A549 (cell line): ENCODE measurements at regions not wholly inside any gene's neighbourhood (a gene's known extent, or its start where the extent isn't known, plus 50 kb on each side); places are given as distances from the start of the nearest gene placed in this dataset.

ENCODE experiments used
- ATAC-seq, 2 experiments: fragments of 200-7000 bp in 1 of 2; fragments of >200 bp in 1 of 2; cut with Nextera tagmentation in 1 of 2; cut with Tn5 transposase in 1 of 2; 3 replicates each; pipeline versions ENCODE4 v1.8.0 to v1.9.1; 2018 to 2020; ENCODE audit warnings: mild to moderate bottlenecking in 1 of 2, moderate library complexity in 1 of 2
- CTCF ChIA-PET: fragments of 300-600 bp; sonication (Branson Sonifier 250); formaldehyde crosslinking; extraction: SDS; loops from one replicate; lab custom pipeline; 2021; ENCODE audit warnings: antibody characterized with exemption, inconsistent platforms; lab: Yijun Ruan, JAX
- POLR2A ChIA-PET: fragments of 350-600 bp; formaldehyde crosslinking; extraction: SDS; loops from one replicate; lab custom pipeline; 2021; ENCODE audit warnings: antibody characterized with exemption, inconsistent platforms; lab: Yijun Ruan, JAX
- DNase-seq, 2 experiments: peaks; one replicate each; pipeline versions ENCODE4 v3.0.0 to v3.0.0-alpha.2; 2011 to 2016; ENCODE audit warnings: low read depth in 1 of 2, low spot score in 1 of 2
- FAIRE-seq: peaks from 2 replicates; lab custom pipeline; 2011; peaks lifted over from hg19 to GRCh38; lab: Jason Lieb, UNC
- H3K27ac ChIP-seq, 2 experiments: fragments of >200 bp; sonication (Bioruptor Twin); formaldehyde crosslinking; 3 replicates each; pipeline ENCODE4 v1.5.1; 2016 to 2017
- H3K4me1 ChIP-seq: fragments of >200 bp; sonication (Bioruptor Twin); formaldehyde crosslinking; 3 replicates; pipeline ENCODE4 v1.6.1; 2016
- H3K4me2 ChIP-seq: fragments of >200 bp; sonication (Bioruptor Twin); formaldehyde crosslinking; 3 replicates; pipeline ENCODE4 v1.6.1; 2016
- H3K4me3 ChIP-seq: fragments of >200 bp; sonication (Bioruptor Twin); formaldehyde crosslinking; 3 replicates; pipeline ENCODE4 v1.5.1; 2016
- H3K9me3 ChIP-seq: fragments of >200 bp; sonication (Bioruptor Twin); formaldehyde crosslinking; 3 replicates; pipeline ENCODE4 v1.6.1; 2016
- ATOH8 ChIP-seq: fragments of 250-450 bp; sonication (Bioruptor Pico); IDR thresholded peaks from 2 replicates; pipeline ENCODE4 v1.5.0; 2020; ENCODE audit warnings: low read depth, mild to moderate bottlenecking, moderate library complexity
- BHLHE40 ChIP-seq: IDR thresholded peaks from 2 replicates; pipeline ENCODE4 v1.6.1; 2012; ENCODE audit warnings: low read depth, low read length, inconsistent platforms
- CBX2 ChIP-seq: fragments of 200-600 bp; sonication (generic); IDR thresholded peaks from 2 replicates; pipeline ENCODE4 v1.6.1; 2016; ENCODE audit warnings: low read depth, mild to moderate bottlenecking, borderline replicate concordance
- CEBPB ChIP-seq, 2 experiments: fragments of >200 bp in 1 of 2; sonication (Bioruptor Twin) in 1 of 2; formaldehyde crosslinking in 1 of 2; IDR thresholded peaks; 2 replicates each; pipeline ENCODE4 v1.6.1; 2012 to 2016
- CHD2 ChIP-seq: fragments of 150-350 bp; IDR thresholded peaks from 2 replicates; pipeline ENCODE4 v1.6.1; 2014; ENCODE audit warnings: low read length; ENCODE audit not compliant: partially characterized antibody
- CHD4 ChIP-seq: fragments of 200-600 bp; sonication (generic); IDR thresholded peaks from 2 replicates; pipeline ENCODE4 v1.6.1; 2016; ENCODE audit warnings: antibody characterized with exemption, mild to moderate bottlenecking, borderline replicate concordance
- EHF ChIP-seq: fragments of 250-450 bp; sonication (Bioruptor Pico); IDR thresholded peaks from 2 replicates; pipeline ENCODE4 v1.5.0; 2020; ENCODE audit warnings: mild to moderate bottlenecking
- FOSB ChIP-seq: fragments of 250-450 bp; sonication (Bioruptor Pico); IDR thresholded peaks from 2 replicates; pipeline ENCODE4 v1.5.0; 2020; ENCODE audit warnings: mild to moderate bottlenecking, moderate library complexity
- HDAC2 ChIP-seq: fragments of 200-600 bp; sonication (generic); IDR thresholded peaks from 2 replicates; pipeline ENCODE4 v1.6.1; 2016
- HES2 ChIP-seq: fragments of >200 bp; sonication (Bioruptor Twin); formaldehyde crosslinking; IDR thresholded peaks from 2 replicates; pipeline ENCODE4 v1.6.1; 2016
- HMGXB4 ChIP-seq: fragments of 250-450 bp; sonication (Bioruptor Pico); IDR thresholded peaks from 2 replicates; pipeline ENCODE4 v1.5.0; 2021; ENCODE audit warnings: mild to moderate bottlenecking, moderate library complexity, borderline replicate concordance
- HOXB13 ChIP-seq: fragments of 250-450 bp; sonication (Bioruptor Pico); IDR thresholded peaks from 2 replicates; pipeline ENCODE4 v1.5.0; 2020; ENCODE audit warnings: low read depth, mild to moderate bottlenecking, moderate library complexity
- JUN ChIP-seq, 2 experiments: fragments of >200 bp; sonication (Bioruptor Twin); formaldehyde crosslinking; IDR thresholded peaks; 2 replicates in 1 of 2; 3 replicates in 1 of 2; pipeline ENCODE4 v1.6.1; 2016 to 2017
- MAZ ChIP-seq: fragments of 150-350 bp; IDR thresholded peaks from 2 replicates; pipeline ENCODE4 v1.6.1; 2014; ENCODE audit warnings: antibody characterized with exemption, low read depth, low read length, borderline replicate concordance
- NFE2L2 ChIP-seq: fragments of 150-350 bp; conservative IDR thresholded peaks from 2 replicates; pipeline ENCODE4 v1.6.1; 2014; ENCODE audit warnings: low read length
- SMC3 ChIP-seq: fragments of >200 bp; sonication (Bioruptor Twin); formaldehyde crosslinking; IDR thresholded peaks from 3 replicates; pipeline ENCODE4 v1.6.1; 2018; ENCODE audit warnings: inconsistent platforms
- SREBF2 ChIP-seq: fragments of 450-650 bp; IDR thresholded peaks from 2 replicates; pipeline ENCODE4 v1.6.1; 2014; ENCODE audit warnings: mild to moderate bottlenecking, moderate library complexity
- TP53 ChIP-seq: fragments of 250-450 bp; sonication (Bioruptor Pico); IDR thresholded peaks from 2 replicates; pipeline ENCODE4 v1.5.0; 2021; ENCODE audit warnings: mild to moderate bottlenecking, moderate library complexity
- WGBS: methylation state at CpG from one replicate; pipeline ENCODE4 v1.1.6; 2017; ENCODE audit errors: missing lambda C conversion rate; 5-methylcytosine and 5-hydroxymethylcytosine counted together
- TF ChIP-seq, protein P1 (sequence below): IDR thresholded peaks from 2 replicates; pipeline ENCODE4 v1.6.1; 2012

DNA sequence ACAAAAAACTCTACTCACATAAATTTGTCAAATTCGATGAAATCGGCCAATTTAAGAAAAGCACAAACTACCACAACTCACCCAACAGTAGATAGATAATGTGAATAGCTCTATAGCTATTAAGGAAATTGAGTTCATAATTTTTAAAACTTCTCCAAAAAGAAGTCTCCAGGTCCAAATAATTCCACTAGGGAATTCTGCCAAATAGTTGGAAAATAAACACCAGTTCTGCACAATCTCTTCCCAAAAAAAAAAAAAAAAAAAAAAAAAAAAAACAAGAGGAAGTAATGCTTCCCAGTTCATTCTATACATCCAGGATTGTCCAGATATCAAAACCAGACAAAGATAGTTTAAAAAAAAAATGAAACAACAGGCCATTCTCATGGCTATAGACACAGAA lies 164.2 kb downstream of the POLR2M start (continued):
- TF ChIP-seq HMGXB4 (CRISPR knock-in tag): no peak

- WGBS: 14% methylated on average over 6 of the region's 6 CpGs
- DNase-seq (no peak), FAIRE-seq (no peak), ATAC-seq (0 out of 6 replicates have a peak, but pooled peaks of 1 of the 2 experiments have one; percentile 30)
- H3K9me3 ChIP-seq: peaks cover 22% of the 10 kb centered on the region; the same call in 2 of the 3 replicates
- H3K27ac ChIP-seq: no peak overlapping the region
- H3K4me2 ChIP-seq: no peak overlapping the region
- no peak overlapping the region for H3K4me3 ChIP-seq
- no peaks in the 10 kb centered on the region for H3K4me1 ChIP-seq
- ChIA-PET POLR2A (no interaction called here), CTCF (interaction anchor here (0.8 to 8.0 kb wide), 7 partner anchors 10 to 309 kb away, joined by 3 to 49 read pairs (median 4); partner anchors contain the start of gene ALDH1A2)
- no peak for TF ChIP-seq ATOH8 (CRISPR knock-in tag)
- no peak for TF ChIP-seq SREBF2
- TF ChIP-seq FOSB (CRISPR knock-in tag): no peak
- TF ChIP-seq NFE2L2: no peak
- TF ChIP-seq BHLHE40: no peak
- TF ChIP-seq HDAC2: no peak
- TF ChIP-seq TP53 (CRISPR knock-in tag): no peak
- TF ChIP-seq HMGXB4 (CRISPR knock-in tag): no peak
- TF ChIP-seq SMC3: no peak
- no peak for TF ChIP-seq HOXB13
- no peak for TF ChIP-seq HES2
- TF ChIP-seq, all 56 proteins: peak for 0
These were observed 165.9 kb downstream of the POLR2M start for GRCh38 chr15:57872281-57873030.

GRCh38 chr15:57873564-57874209 lies 167.2 kb downstream of the POLR2M start:
- Histone ChIP-seq H3K4me3 (no peak overlapping the region), H3K27ac (no peak overlapping the region), H3K4me1 (no peaks in the 10 kb centered on the region), H3K4me2 (no peak overlapping the region), H3K9me3 (peaks cover 18% of the 10 kb centered on the region; the same call in 2 of the 3 replicates)
- WGBS: 2% methylated on average over 2 of the region's 2 CpGs
- POLR2A ChIA-PET: no interaction called here
- no peak for TF ChIP-seq MAZ
- no peak for TF ChIP-seq SMC3
- TF ChIP-seq CBX2: no peak
- no peak for TF ChIP-seq CHD2
- no peak for TF ChIP-seq HOXB13
- no peak for TF ChIP-seq EHF
- TF ChIP-seq JUN (IDR thresholded peaks at IDR 0.05): no peak
- TF ChIP-seq BHLHE40: no peak
- TF ChIP-seq NFE2L2: no peak
- no peak for TF ChIP-seq CHD4
- no peak for TF ChIP-seq CEBPB (IDR thresholded peaks at IDR 0.05)
- TF ChIP-seq, protein P1, sequence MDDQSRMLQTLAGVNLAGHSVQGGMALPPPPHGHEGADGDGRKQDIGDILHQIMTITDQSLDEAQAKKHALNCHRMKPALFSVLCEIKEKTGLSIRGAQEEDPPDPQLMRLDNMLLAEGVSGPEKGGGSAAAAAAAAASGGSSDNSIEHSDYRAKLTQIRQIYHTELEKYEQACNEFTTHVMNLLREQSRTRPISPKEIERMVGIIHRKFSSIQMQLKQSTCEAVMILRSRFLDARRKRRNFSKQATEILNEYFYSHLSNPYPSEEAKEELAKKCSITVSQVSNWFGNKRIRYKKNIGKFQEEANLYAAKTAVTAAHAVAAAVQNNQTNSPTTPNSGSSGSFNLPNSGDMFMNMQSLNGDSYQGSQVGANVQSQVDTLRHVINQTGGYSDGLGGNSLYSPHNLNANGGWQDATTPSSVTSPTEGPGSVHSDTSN: no peak
- no peak for ATAC-seq
- FAIRE-seq: no peak
- no peak for DNase-seq
- CTCF ChIA-PET: interaction anchor here (1.1 to 8.0 kb wide), 3 partner anchors 13 to 197 kb away, joined by 3 to 49 read pairs (median 3); no protein-coding TSS in a partner anchor
